ENCODE measurements at regions not wholly inside any gene's neighbourhood (a gene's known extent, or its start where the extent isn't known, plus 50 kb on each side); places are given as distances from the start of the nearest gene placed in this dataset.

- no peak for TF ChIP-seq CTCF (IDR thresholded peaks at IDR 0.05; ENCODE audit: insufficient read depth, low read depth, low read length)
- no peak for TF ChIP-seq EZH2 (IDR thresholded peaks at IDR 0.05; ENCODE audit: insufficient read depth, low read length)
Measured at GRCh38 chr11:38219636-38220035, 1621.6 kb upstream of the RAG2 start.
